ENCODE measurements at regions not wholly inside any gene's neighbourhood (a gene's known extent, or its start where the extent isn't known, plus 50 kb on each side); places are given as distances from the start of the nearest gene placed in this dataset.

- H3K27me3 ChIP-seq (replicated peaks in 1 of 4; ENCODE audit: control extremely low read depth in 1 of 4, control insufficient read depth in 3 of 4, insufficient read depth in 4 of 4, low read length in 3 of 4), result no peaks in the 10 kb centered on the region
- peaks cover 0 to under 1% of the 10 kb centered on the region in 2 donors for H3K4me1 ChIP-seq (ENCODE audit: control insufficient read depth in 2 of 2, insufficient read depth in 2 of 2, low read length in 2 of 2)
- no peaks in the 10 kb centered on the region for H4K20me1 ChIP-seq (ENCODE audit: control insufficient read depth, insufficient read depth, low read length, poor library complexity, severe bottlenecking)
- no peaks in the 10 kb centered on the region for H3K79me2 ChIP-seq (ENCODE audit: control insufficient read depth, insufficient read depth, low read length)
- ChIA-PET POLR2A (no interaction called here), CTCF (no interaction called here)
- intact Hi-C loops (cut with micrococcal nuclease), result no loop called here
- H3K4me2 ChIP-seq (replicated peaks; ENCODE audit: low read depth, low read length, poor library complexity, severe bottlenecking), result no peak overlapping the region
- H3K9me3 ChIP-seq (ENCODE audit: control extremely low read depth in 1 of 3, control insufficient read depth in 2 of 3, insufficient read depth in 1 of 3, low read length in 2 of 3), result peaks cover 0 to 1% (median 0%) of the 10 kb centered on the region in 3 donors
- TF ChIP-seq CTCF (IDR thresholded peaks at IDR 0.05) (no peak), EZH2 (IDR thresholded peaks at IDR 0.05; ENCODE audit: borderline replicate concordance, insufficient read depth, low read depth, low read length, poor library complexity, severe bottlenecking) (no peak)
- H3K9ac ChIP-seq (ENCODE audit: low read length), result no peak overlapping the region
- H3K27ac ChIP-seq (ENCODE audit: low read length in 2 of 2), result no peak overlapping the region
- Mint-ChIP-seq H3K4me3 (no peak overlapping the region), H3K27ac (no peak overlapping the region), H3K4me1 (no peaks in the 10 kb centered on the region), H3K9me3 (ENCODE audit: insufficient read depth) (peaks cover 3% of the 10 kb centered on the region), H3K27me3 (peaks cover 3% of the 10 kb centered on the region)
- no peak overlapping the region for H3K4me3 ChIP-seq (ENCODE audit: control extremely low read depth in 1 of 5, extremely low read depth in 1 of 5, insufficient read depth in 1 of 5, low read depth in 2 of 5, low read length in 4 of 5)
- DNase-seq (no peak), ATAC-seq (ENCODE audit: low read depth) (no peak)
- no peaks in the 10 kb centered on the region for H3K36me3 ChIP-seq (replicated peaks in 1 of 2; ENCODE audit: control extremely low read depth in 1 of 2, control insufficient read depth in 1 of 2, extremely low read depth in 1 of 2, insufficient read depth in 2 of 2, low read length in 1 of 2)
- no peak overlapping the region for H2AFZ ChIP-seq (ENCODE audit: insufficient read depth, low read depth, low read length, poor library complexity, severe bottlenecking)
- WGBS (ENCODE audit: insufficient coverage), result 40% methylated on average over 1 of the region's 1 CpG
Observed at GRCh38 chr7:47095946-47096345, 486.0 kb downstream of the TNS3 start.

- no peaks in the 10 kb centered on the region for H4K20me1 ChIP-seq (ENCODE audit: control insufficient read depth, insufficient read depth, low read length, poor library complexity, severe bottlenecking)
- no peak overlapping the region for H3K4me3 ChIP-seq (ENCODE audit: control extremely low read depth in 1 of 5, extremely low read depth in 1 of 5, insufficient read depth in 1 of 5, low read depth in 2 of 5, low read length in 4 of 5)
- peaks cover 0 to 6% of the 10 kb centered on the region in 2 donors for H3K4me1 ChIP-seq (ENCODE audit: control insufficient read depth in 2 of 2, insufficient read depth in 2 of 2, low read length in 2 of 2)
- ChIA-PET CTCF (no interaction called here), POLR2A (no interaction called here)
- Mint-ChIP-seq H3K4me3 (no peak overlapping the region), H3K9me3 (ENCODE audit: insufficient read depth) (peaks cover 3% of the 10 kb centered on the region), H3K27me3 (peaks cover 8% of the 10 kb centered on the region), H3K27ac (no peak overlapping the region), H3K4me1 (no peaks in the 10 kb centered on the region)
- no peaks in the 10 kb centered on the region for H3K27me3 ChIP-seq (replicated peaks in 1 of 4; ENCODE audit: control extremely low read depth in 1 of 4, control insufficient read depth in 3 of 4, insufficient read depth in 4 of 4, low read length in 3 of 4)
- H3K4me2 ChIP-seq (replicated peaks; ENCODE audit: low read depth, low read length, poor library complexity, severe bottlenecking), result no peak overlapping the region
- 91% methylated on average over 7 of the region's 7 CpGs for WGBS (ENCODE audit: insufficient coverage)
- intact Hi-C loops (cut with micrococcal nuclease), result no loop called here
- H3K36me3 ChIP-seq (replicated peaks in 1 of 2; ENCODE audit: control extremely low read depth in 1 of 2, control insufficient read depth in 1 of 2, extremely low read depth in 1 of 2, insufficient read depth in 2 of 2, low read length in 1 of 2), result no peaks in the 10 kb centered on the region
- H3K9me3 ChIP-seq (ENCODE audit: control extremely low read depth in 1 of 3, control insufficient read depth in 2 of 3, insufficient read depth in 1 of 3, low read length in 2 of 3), result no peaks in the 10 kb centered on the region
- TF ChIP-seq CTCF (IDR thresholded peaks at IDR 0.05) (no peak), EZH2 (IDR thresholded peaks at IDR 0.05; ENCODE audit: borderline replicate concordance, insufficient read depth, low read depth, low read length, poor library complexity, severe bottlenecking) (no peak)
- DNase-seq (no peak), ATAC-seq (ENCODE audit: low read depth) (no peak)
- no peak overlapping the region for H3K9ac ChIP-seq (ENCODE audit: low read length)
- H2AFZ ChIP-seq (ENCODE audit: insufficient read depth, low read depth, low read length, poor library complexity, severe bottlenecking), result no peak overlapping the region
- no peak overlapping the region for H3K27ac ChIP-seq (ENCODE audit: low read length in 2 of 2)
- no peaks in the 10 kb centered on the region for H3K79me2 ChIP-seq (ENCODE audit: control insufficient read depth, insufficient read depth, low read length)
Observed at GRCh38 chr7:47094462-47094861, 487.4 kb downstream of the TNS3 start.
